UCSD-AML1 (cell line): ENCODE measurements at regions not wholly inside any gene's neighbourhood (a gene's known extent, or its start where the extent isn't known, plus 50 kb on each side); places are given as distances from the start of the nearest gene placed in this dataset.
"Not testable (repeated sequence)": the region's sequence is repeated elsewhere in the genome, so short reads cannot be mapped to it uniquely, and the experiment has no call there.

Source experiments
- DNase-seq: peaks from one replicate; lab custom pipeline; 2025; ENCODE audit not compliant: unreplicated experiment; lab: John Stamatoyannopoulos, UW

GRCh38 chr13:42373048-42373812 lies 101.3 kb downstream of the AKAP11 start:
- DNase-seq = no peak

GRCh38 chr13:42375663-42376062 lies 103.7 kb downstream of the AKAP11 start:
- no peak for DNase-seq

- peak; percentile 31 for DNase-seq
Observed at GRCh38 chr13:42377640-42378382, 105.9 kb downstream of the AKAP11 start.

GRCh38 chr13:42378383-42378780 lies 106.4 kb downstream of the AKAP11 start:
- DNase-seq = no peak

- DNase-seq = no peak
Observed at GRCh38 chr13:42379241-42379640, 107.3 kb downstream of the AKAP11 start.

- DNase-seq = no peak
Observed at GRCh38 chr13:42380420-42381164, 108.6 kb downstream of the AKAP11 start.

GRCh38 chr13:42381165-42381425 lies 109.1 kb downstream of the AKAP11 start:
- no peak for DNase-seq

GRCh38 chr13:42381426-42381825 lies 109.5 kb downstream of the AKAP11 start:
- not testable (repeated sequence) for DNase-seq

GRCh38 chr13:42383025-42383424 lies 111.1 kb downstream of the AKAP11 start:
- no peak for DNase-seq

GRCh38 chr13:42384265-42384664 lies 112.3 kb downstream of the AKAP11 start:
- DNase-seq = no peak

GRCh38 chr13:42388326-42388725 lies 116.4 kb downstream of the AKAP11 start:
- no peak for DNase-seq

- DNase-seq = no peak
Observed at GRCh38 chr13:42389041-42389440, 117.1 kb downstream of the AKAP11 start.

GRCh38 chr13:42392180-42392579 lies 120.2 kb downstream of the AKAP11 start:
- no peak for DNase-seq

- no peak for DNase-seq
Observed at GRCh38 chr13:42392716-42393572, 121.0 kb downstream of the AKAP11 start.

- DNase-seq = no peak
Observed at GRCh38 chr13:42393573-42394360, 121.8 kb downstream of the AKAP11 start.

GRCh38 chr13:42394361-42394708 lies 122.4 kb downstream of the AKAP11 start:
- DNase-seq = no peak

- no peak for DNase-seq
Observed at GRCh38 chr13:42394711-42395085, 122.7 kb downstream of the AKAP11 start.

GRCh38 chr13:42395086-42395821 lies 123.3 kb downstream of the AKAP11 start:
- peak; percentile 43 for DNase-seq

- no peak for DNase-seq
Observed at GRCh38 chr13:42396501-42396900, 124.5 kb downstream of the AKAP11 start.
